DND-41 (cell line): ENCODE measurements at regions not wholly inside any gene's neighbourhood (a gene's known extent, or its start where the extent isn't known, plus 50 kb on each side); places are given as distances from the start of the nearest gene placed in this dataset.
"Not testable (repeated sequence)": the region's sequence is repeated elsewhere in the genome, so short reads cannot be mapped to it uniquely, and the experiment has no call there.

Experiments used
- ATAC-seq: fragments of 200-7000 bp; cut with Tn5 transposase; 3 replicates; pipeline ENCODE4 v1.9.1; 2021; ENCODE audit warnings: low read depth; ENCODE audit not compliant: insufficient read depth
- DNase-seq: peaks from one replicate; pipeline ENCODE4 v3.0.0-alpha.2; 2020
- H2AFZ ChIP-seq: 2 replicates; pipeline ENCODE4 v1.6.0; 2012; ENCODE audit warnings: low read depth, low read length
- H3K27ac ChIP-seq: 2 replicates; pipeline ENCODE4 v1.5.1; 2012; ENCODE audit warnings: low read length, inconsistent platforms
- H3K27me3 ChIP-seq: fragments of 200-600 bp; sonication (generic); 2 replicates; pipeline ENCODE4 v1.6.0; 2012; ENCODE audit warnings: low read length, mild to moderate bottlenecking, inconsistent platforms; ENCODE audit not compliant: insufficient read depth, poor library complexity
- H3K36me3 ChIP-seq: 2 replicates; pipeline ENCODE4 v1.5.1; 2012; ENCODE audit warnings: low read length, inconsistent platforms; ENCODE audit not compliant: insufficient read depth
- H3K4me1 ChIP-seq: 2 replicates; pipeline ENCODE4 v1.5.1; 2012; ENCODE audit warnings: mild to moderate bottlenecking, low read length; ENCODE audit not compliant: insufficient read depth
- H3K4me2 ChIP-seq: 2 replicates; pipeline ENCODE4 v1.6.0; 2012; ENCODE audit warnings: mild to moderate bottlenecking, moderate library complexity, low read length, inconsistent platforms; ENCODE audit not compliant: insufficient read depth
- H3K4me3 ChIP-seq, 2 experiments: fragments of 200-600 bp in 1 of 2; shearing (Covaris generic) in 1 of 2; 2 replicates each; pipeline ENCODE4 v1.5.1; 2012 to 2016; ENCODE audit warnings: inconsistent platforms in 2 of 2, low read length in 2 of 2, mild to moderate bottlenecking in 2 of 2, low read depth in 1 of 2, moderate library complexity in 1 of 2
- H3K79me2 ChIP-seq: 2 replicates; pipeline ENCODE4 v1.6.0; 2012; ENCODE audit warnings: low read length, inconsistent platforms; ENCODE audit not compliant: insufficient read depth
- H3K9ac ChIP-seq: 2 replicates; pipeline ENCODE4 v1.6.0; 2012; ENCODE audit warnings: low read depth, mild to moderate bottlenecking, inconsistent platforms, low read length, moderate library complexity
- H3K9me3 ChIP-seq: 2 replicates; pipeline ENCODE4 v1.5.1; 2012; ENCODE audit warnings: low read length, moderate library complexity, mild to moderate bottlenecking, inconsistent platforms; ENCODE audit not compliant: insufficient read depth, severe bottlenecking
- H4K20me1 ChIP-seq: 2 replicates; pipeline ENCODE4 v1.6.0; 2012; ENCODE audit warnings: low read length; ENCODE audit not compliant: insufficient read depth

DNA sequence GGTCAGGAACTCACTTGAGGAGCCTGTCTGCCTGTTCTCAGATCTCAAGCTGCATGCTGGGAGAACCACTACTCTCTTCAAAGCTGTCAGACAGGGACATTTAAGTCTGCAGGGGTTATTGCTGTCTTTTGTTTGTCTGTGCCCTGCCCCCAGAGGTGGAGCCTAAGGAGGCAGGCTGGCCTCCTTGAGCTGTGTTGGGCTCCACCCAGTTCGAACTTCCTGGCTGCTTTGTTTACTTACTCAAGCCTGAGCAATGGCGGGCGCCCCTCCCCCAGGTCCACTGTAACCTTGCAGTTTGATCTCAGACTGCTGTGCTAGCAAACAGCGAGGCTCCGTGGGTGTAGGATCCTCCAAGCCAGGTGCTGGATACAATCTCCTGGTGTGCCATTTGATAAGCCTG lies 3491.2 kb upstream of the OR11H1 start:
- H3K36me3 ChIP-seq, H2AFZ ChIP-seq, H3K79me2 ChIP-seq, H3K4me3 ChIP-seq, H3K9me3 ChIP-seq, ATAC-seq, H3K9ac ChIP-seq, H4K20me1 ChIP-seq, H3K4me2 ChIP-seq, H3K27ac ChIP-seq, H3K4me1 ChIP-seq, H3K27me3 ChIP-seq: not testable (repeated sequence)
- DNase-seq, result peak; percentile 3
